OCI-LY7 (cell line): ENCODE measurements at regions not wholly inside any gene's neighbourhood (a gene's known extent, or its start where the extent isn't known, plus 50 kb on each side); places are given as distances from the start of the nearest gene placed in this dataset.

Experiments used
- BruUV-seq: library from RNA; stranded (reverse); fragments of 400-500 nt; replicated peaks from 2 replicates; lab custom pipeline; 2021; lab: Mats Ljungman, UMichigan
- CTCF ChIA-PET: fragments of 300-600 bp; sonication (Branson Sonifier 250); formaldehyde crosslinking; loops from one replicate; lab custom pipeline; 2022; ENCODE audit warnings: antibody characterized with exemption; ENCODE audit not compliant: unreplicated experiment; lab: Charles Lee
- POLR2A ChIA-PET: fragments of 300-600 bp; sonication (Branson Sonifier 250); formaldehyde crosslinking; loops from one replicate; lab custom pipeline; 2022; ENCODE audit warnings: antibody characterized with exemption; lab: Charles Lee
- DNase-seq: peaks from one replicate; pipeline ENCODE4 v3.0.0-alpha.2; 2015; ENCODE audit warnings: low spot score
- H2AFZ ChIP-seq: fragments of 200-600 bp; sonication (generic), shearing (Covaris generic); 2 replicates; pipeline ENCODE4 v1.6.1; 2014; ENCODE audit warnings: mild to moderate bottlenecking, antibody characterized with exemption, low read length, moderate library complexity
- H3K27ac ChIP-seq: fragments of 200-600 bp; sonication (generic); 2 replicates; pipeline ENCODE4 v1.5.1; 2014; ENCODE audit warnings: mixed run types, low read depth, mild to moderate bottlenecking, moderate library complexity, low read length, inconsistent platforms; ENCODE audit not compliant: poor library complexity, severe bottlenecking
- H3K36me3 ChIP-seq: fragments of 200-600 bp; sonication (generic); 2 replicates; pipeline ENCODE4 v1.6.1; 2014; ENCODE audit warnings: mild to moderate bottlenecking, antibody characterized with exemption, low read length, moderate library complexity, mixed read lengths; ENCODE audit not compliant: insufficient read depth
- H3K4me1 ChIP-seq: fragments of 200-600 bp; sonication (generic); 2 replicates; pipeline ENCODE4 v1.5.1; 2014; ENCODE audit warnings: mild to moderate bottlenecking, low read length; ENCODE audit not compliant: insufficient read depth, poor library complexity, severe bottlenecking
- H3K4me2 ChIP-seq: fragments of 200-600 bp; sonication (generic); 2 replicates; pipeline ENCODE4 v1.6.1; 2014; ENCODE audit warnings: mild to moderate bottlenecking, low read length
- H3K4me3 ChIP-seq: fragments of 200-600 bp; sonication (generic); 2 replicates; pipeline ENCODE4 v1.5.1; 2014; ENCODE audit warnings: mild to moderate bottlenecking, low read depth, low read length; ENCODE audit not compliant: poor library complexity, severe bottlenecking
- H3K79me2 ChIP-seq: fragments of 200-600 bp; sonication (generic); 2 replicates; pipeline ENCODE4 v1.6.1; 2016; ENCODE audit warnings: low read depth, mild to moderate bottlenecking, low read length, moderate library complexity, mixed read lengths; ENCODE audit not compliant: insufficient read depth
- H3K9me2 ChIP-seq: fragments of 200-600 bp; sonication (generic); 2 replicates; pipeline ENCODE4 v1.6.1; 2016; ENCODE audit warnings: mild to moderate bottlenecking, low read length, mixed read lengths; ENCODE audit not compliant: insufficient read depth
- H3K9me3 ChIP-seq: fragments of 200-600 bp; sonication (generic); 2 replicates; pipeline ENCODE4 v1.6.1; 2014; ENCODE audit warnings: mild to moderate bottlenecking, mixed run types, low read length, mixed read lengths
- H4K20me1 ChIP-seq: fragments of 200-600 bp; sonication (generic); 2 replicates; pipeline ENCODE4 v1.6.1; 2014; ENCODE audit warnings: mild to moderate bottlenecking, antibody characterized with exemption, low read length, moderate library complexity, mixed read lengths; ENCODE audit not compliant: insufficient read depth
- EZH2phosphoT487 ChIP-seq: fragments of 200-600 bp; sonication (generic); IDR thresholded peaks from 2 replicates; pipeline ENCODE4 v1.6.1; 2018; ENCODE audit warnings: low read depth, borderline replicate concordance, mild to moderate bottlenecking, mixed run types, antibody characterized with exemption, low read length, moderate library complexity, mixed read lengths
- intact Hi-C: fragments of 100-400 bp; cut with micrococcal nuclease; formaldehyde crosslinking; loops from one replicate; pipeline ENCODE4 v1.10.0; 2022; ENCODE audit not compliant: unreplicated experiment
- TF ChIP-seq, protein P1 (sequence below): fragments of 200-600 bp; sonication (generic); conservative IDR thresholded peaks from 2 replicates; pipeline ENCODE4 v1.5.1; 2014; ENCODE audit warnings: mild to moderate bottlenecking, antibody characterized with exemption, low read length, moderate library complexity, mixed read lengths

- intact Hi-C loops, result no loop called here
- H2AFZ ChIP-seq, result no peak overlapping the region
- no TSS peak for BruUV-seq
- no peaks in the 10 kb centered on the region for H3K9me3 ChIP-seq
- H4K20me1 ChIP-seq, result no peaks in the 10 kb centered on the region
- no peak for DNase-seq
- no peaks in the 10 kb centered on the region for H3K79me2 ChIP-seq
- H3K4me1 ChIP-seq, result no peaks in the 10 kb centered on the region
- no peak overlapping the region for H3K4me3 ChIP-seq
- POLR2A ChIA-PET, result no interaction called here
- TF ChIP-seq, protein P1, sequence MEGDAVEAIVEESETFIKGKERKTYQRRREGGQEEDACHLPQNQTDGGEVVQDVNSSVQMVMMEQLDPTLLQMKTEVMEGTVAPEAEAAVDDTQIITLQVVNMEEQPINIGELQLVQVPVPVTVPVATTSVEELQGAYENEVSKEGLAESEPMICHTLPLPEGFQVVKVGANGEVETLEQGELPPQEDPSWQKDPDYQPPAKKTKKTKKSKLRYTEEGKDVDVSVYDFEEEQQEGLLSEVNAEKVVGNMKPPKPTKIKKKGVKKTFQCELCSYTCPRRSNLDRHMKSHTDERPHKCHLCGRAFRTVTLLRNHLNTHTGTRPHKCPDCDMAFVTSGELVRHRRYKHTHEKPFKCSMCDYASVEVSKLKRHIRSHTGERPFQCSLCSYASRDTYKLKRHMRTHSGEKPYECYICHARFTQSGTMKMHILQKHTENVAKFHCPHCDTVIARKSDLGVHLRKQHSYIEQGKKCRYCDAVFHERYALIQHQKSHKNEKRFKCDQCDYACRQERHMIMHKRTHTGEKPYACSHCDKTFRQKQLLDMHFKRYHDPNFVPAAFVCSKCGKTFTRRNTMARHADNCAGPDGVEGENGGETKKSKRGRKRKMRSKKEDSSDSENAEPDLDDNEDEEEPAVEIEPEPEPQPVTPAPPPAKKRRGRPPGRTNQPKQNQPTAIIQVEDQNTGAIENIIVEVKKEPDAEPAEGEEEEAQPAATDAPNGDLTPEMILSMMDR, result no peak
- no peak for TF ChIP-seq EZH2phosphoT487
- no peaks in the 10 kb centered on the region for H3K36me3 ChIP-seq
- H3K27ac ChIP-seq, result no peak overlapping the region
- H3K4me2 ChIP-seq, result no peak overlapping the region
- CTCF ChIA-PET, result no interaction called here
- H3K9me2 ChIP-seq, result no peaks in the 10 kb centered on the region
These were observed 62.0 kb downstream of the CNGA2 start for GRCh38 chrX:151796576-151796975.

DNA sequence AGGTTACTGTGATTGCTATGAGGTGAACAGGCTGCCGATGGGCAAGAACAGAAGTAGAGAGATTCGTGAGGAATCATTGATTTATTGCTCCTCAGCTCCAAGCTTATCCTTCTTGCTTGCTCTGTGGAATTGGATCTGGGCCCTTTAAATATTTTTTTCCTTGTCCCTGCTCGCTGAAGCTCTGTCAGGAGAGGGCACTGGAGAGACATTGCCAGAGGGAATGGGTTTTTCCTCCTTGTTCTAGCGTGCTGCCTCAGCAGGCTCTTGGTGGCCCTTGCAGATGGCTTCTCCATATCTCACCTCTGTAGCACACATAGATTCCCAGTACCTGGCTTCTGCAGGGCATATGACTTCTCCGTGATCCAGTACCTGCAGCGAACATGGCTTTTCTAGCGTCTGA lies 67.4 kb downstream of the CNGA2 start:
- ChIA-PET POLR2A (no interaction called here), CTCF (no interaction called here)
- no TSS peak for BruUV-seq

DNA sequence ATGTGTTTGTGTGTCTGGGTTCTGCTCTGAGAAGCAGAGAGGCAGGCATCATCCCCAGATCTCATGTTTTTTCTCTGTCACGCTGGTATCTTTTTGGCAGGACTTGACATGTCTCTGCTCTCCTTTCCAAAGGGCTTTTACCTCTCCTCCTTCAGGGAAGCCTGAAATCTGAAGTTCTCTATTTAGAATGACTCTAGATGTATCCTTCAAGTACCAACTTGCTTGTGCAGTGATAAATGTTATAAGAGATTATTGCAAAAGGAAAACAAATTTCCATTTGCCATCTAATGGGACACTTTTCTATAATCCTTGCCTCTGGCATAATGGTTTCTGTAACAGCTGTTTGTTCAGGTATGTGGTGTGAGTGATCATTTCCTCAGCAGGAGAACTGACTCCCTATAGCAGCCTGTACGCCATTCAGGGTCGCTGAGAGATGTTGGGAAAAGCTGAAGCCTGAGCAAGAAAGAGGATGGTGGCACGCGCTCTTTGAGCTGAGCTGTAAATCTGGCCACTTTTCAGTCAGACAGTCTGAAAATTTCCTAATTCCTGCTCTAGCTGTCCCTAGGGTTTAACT lies 72.5 kb downstream of the CNGA2 start:
- no peaks in the 10 kb centered on the region for H4K20me1 ChIP-seq
- no peak for DNase-seq
- H3K36me3 ChIP-seq, result no peaks in the 10 kb centered on the region
- H3K4me2 ChIP-seq, result no peak overlapping the region
- H3K9me3 ChIP-seq, result no peaks in the 10 kb centered on the region
- no peaks in the 10 kb centered on the region for H3K4me1 ChIP-seq
- H3K4me3 ChIP-seq, result no peak overlapping the region
- intact Hi-C loops, result no loop called here
- H3K9me2 ChIP-seq, result no peaks in the 10 kb centered on the region
- no peak overlapping the region for H2AFZ ChIP-seq
- CTCF ChIA-PET, result no interaction called here
- BruUV-seq, result no TSS peak
- H3K27ac ChIP-seq, result no peak overlapping the region
- TF ChIP-seq, protein P1, result no peak
- no peak for TF ChIP-seq EZH2phosphoT487
- POLR2A ChIA-PET, result no interaction called here
- no peaks in the 10 kb centered on the region for H3K79me2 ChIP-seq

More for the DNA sequence above, 67.4 kb downstream of the CNGA2 start:
- Histone ChIP-seq H3K79me2 (no peaks in the 10 kb centered on the region), H3K36me3 (no peaks in the 10 kb centered on the region), H4K20me1 (no peaks in the 10 kb centered on the region), H2AFZ (no peak overlapping the region), H3K4me1 (no peaks in the 10 kb centered on the region), H3K27ac (no peak overlapping the region), H3K4me3 (no peak overlapping the region), H3K4me2 (no peak overlapping the region), H3K9me3 (no peaks in the 10 kb centered on the region), H3K9me2 (no peaks in the 10 kb centered on the region)
- TF ChIP-seq, protein P1, result no peak
- TF ChIP-seq EZH2phosphoT487, result no peak
- intact Hi-C loops, result no loop called here
- DNase-seq, result no peak
